ENCODE measurements at regions not wholly inside any gene's neighbourhood (a gene's known extent, or its start where the extent isn't known, plus 50 kb on each side); places are given as distances from the start of the nearest gene placed in this dataset.

- no peaks in the 10 kb centered on the region for H3K9me3 ChIP-seq
- H3K4me3 ChIP-seq = no peak overlapping the region
- no peaks in the 10 kb centered on the region for H3K27me3 ChIP-seq
- H3K27ac ChIP-seq = no peak overlapping the region
- H3K36me3 ChIP-seq = no peaks in the 10 kb centered on the region
- TF ChIP-seq POLR2A (IDR thresholded peaks at IDR 0.05) (no peak), CTCF (IDR thresholded peaks at IDR 0.05) (no peak)
- no peak for DNase-seq
- no peaks in the 10 kb centered on the region for H3K4me1 ChIP-seq
- intact Hi-C loops (cut with DNase I; ENCODE audit: low total_unique reads) = no loop called here
Measured at GRCh38 chr10:3412646-3413045, 240.1 kb upstream of the PITRM1 start.

GRCh38 chr10:3412071-3412582 lies 239.5 kb upstream of the PITRM1 start:
- DNase-seq = no peak
- TF ChIP-seq CTCF (IDR thresholded peaks at IDR 0.05) = no peak
- no peak for TF ChIP-seq POLR2A (IDR thresholded peaks at IDR 0.05)

GRCh38 chr10:3411044-3411443 lies 238.5 kb upstream of the PITRM1 start:
- Histone ChIP-seq H3K27ac (no peak overlapping the region), H3K36me3 (no peaks in the 10 kb centered on the region), H3K27me3 (no peaks in the 10 kb centered on the region), H3K9me3 (no peaks in the 10 kb centered on the region), H3K4me3 (no peak overlapping the region), H3K4me1 (no peaks in the 10 kb centered on the region)
- intact Hi-C loops (cut with DNase I; ENCODE audit: low total_unique reads) = no loop called here
- TF ChIP-seq POLR2A (IDR thresholded peaks at IDR 0.05) (no peak), CTCF (IDR thresholded peaks at IDR 0.05) (no peak)
- DNase-seq = no peak

More at GRCh38 chr10:3412071-3412582, 239.5 kb upstream of the PITRM1 start:
- H3K9me3 ChIP-seq = no peaks in the 10 kb centered on the region
- H3K36me3 ChIP-seq = no peaks in the 10 kb centered on the region
- H3K4me3 ChIP-seq = no peak overlapping the region
- H3K27me3 ChIP-seq = no peaks in the 10 kb centered on the region
- H3K27ac ChIP-seq = no peak overlapping the region
- H3K4me1 ChIP-seq = no peaks in the 10 kb centered on the region
- intact Hi-C loops (cut with DNase I; ENCODE audit: low total_unique reads) = no loop called here

GRCh38 chr10:3409928-3410327 lies 237.3 kb upstream of the PITRM1 start:
- no peak overlapping the region for H3K4me3 ChIP-seq
- DNase-seq = no peak
- intact Hi-C loops (cut with DNase I; ENCODE audit: low total_unique reads) = no loop called here
- no peaks in the 10 kb centered on the region for H3K36me3 ChIP-seq
- H3K9me3 ChIP-seq = no peaks in the 10 kb centered on the region
- no peaks in the 10 kb centered on the region for H3K27me3 ChIP-seq
- TF ChIP-seq CTCF (IDR thresholded peaks at IDR 0.05) = no peak
- TF ChIP-seq POLR2A (IDR thresholded peaks at IDR 0.05) = no peak
- H3K4me1 ChIP-seq = no peaks in the 10 kb centered on the region
- no peak overlapping the region for H3K27ac ChIP-seq

- Histone ChIP-seq H3K27ac (no peak overlapping the region), H3K9me3 (no peaks in the 10 kb centered on the region), H3K4me3 (no peak overlapping the region), H3K4me1 (no peaks in the 10 kb centered on the region), H3K27me3 (no peaks in the 10 kb centered on the region), H3K36me3 (no peaks in the 10 kb centered on the region)
- DNase-seq = no peak
- TF ChIP-seq POLR2A (IDR thresholded peaks at IDR 0.05) (no peak), CTCF (IDR thresholded peaks at IDR 0.05) (no peak)
- intact Hi-C loops (cut with DNase I; ENCODE audit: low total_unique reads) = no loop called here
Measured at GRCh38 chr10:3408603-3409365, 236.2 kb upstream of the PITRM1 start.
